HFFc6 (cell line): ENCODE measurements at regions not wholly inside any gene's neighbourhood (a gene's known extent, or its start where the extent isn't known, plus 50 kb on each side); places are given as distances from the start of the nearest gene placed in this dataset.

Experiments
- DNase-seq: peaks from one replicate; pipeline ENCODE4 v3.0.0-alpha.2; 2018
- H3K27ac Mint-ChIP-seq: 2 replicates; pipeline ENCODE4 v1.8.0; 2020; ENCODE audit warnings: mild to moderate bottlenecking, mixed read lengths
- H3K27me3 Mint-ChIP-seq: 2 replicates; pipeline ENCODE4 v1.8.0; 2021; ENCODE audit warnings: mild to moderate bottlenecking, moderate library complexity, mixed read lengths; ENCODE audit not compliant: insufficient read depth
- H3K36me3 Mint-ChIP-seq: 2 replicates; pipeline ENCODE4 v1.8.0; 2021; ENCODE audit warnings: low read depth, mixed read lengths
- H3K4me1 Mint-ChIP-seq: 2 replicates; pipeline ENCODE4 v1.8.0; 2020; ENCODE audit warnings: low read depth, mixed read lengths
- H3K4me3 Mint-ChIP-seq: 2 replicates; pipeline ENCODE4 v1.8.0; 2020; ENCODE audit warnings: mild to moderate bottlenecking, moderate library complexity, mixed read lengths
- H3K9me3 Mint-ChIP-seq: 2 replicates; pipeline ENCODE4 v1.8.0; 2020; ENCODE audit warnings: mild to moderate bottlenecking, mixed read lengths
- CTCF ChIP-seq: fragments of 200-600 bp; sonication (generic); IDR thresholded peaks from 2 replicates; pipeline ENCODE4 v1.5.0; 2021; ENCODE audit warnings: antibody characterized with exemption, mild to moderate bottlenecking

GRCh38 chrX:128458888-128459287 lies 406.7 kb upstream of the ACTRT1 start:
- no peak for TF ChIP-seq CTCF
- H3K4me1 Mint-ChIP-seq: no peaks in the 10 kb centered on the region
- H3K36me3 Mint-ChIP-seq: no peaks in the 10 kb centered on the region; the same call in 1 of the 2 replicates
- no peak overlapping the region for H3K27ac Mint-ChIP-seq
- H3K27me3 Mint-ChIP-seq: no peaks in the 10 kb centered on the region
- H3K9me3 Mint-ChIP-seq: peaks cover 15% of the 10 kb centered on the region
- no peak for DNase-seq
- no peak overlapping the region for H3K4me3 Mint-ChIP-seq

- no peak overlapping the region for H3K27ac Mint-ChIP-seq
- no peak for DNase-seq
- no peak overlapping the region for H3K4me3 Mint-ChIP-seq
- no peaks in the 10 kb centered on the region; the same call in 1 of the 2 replicates for H3K36me3 Mint-ChIP-seq
- H3K9me3 Mint-ChIP-seq: peaks cover 14% of the 10 kb centered on the region
- H3K27me3 Mint-ChIP-seq: no peaks in the 10 kb centered on the region
- TF ChIP-seq CTCF: no peak
- no peaks in the 10 kb centered on the region for H3K4me1 Mint-ChIP-seq
Observed at GRCh38 chrX:128457674-128458073, 405.5 kb upstream of the ACTRT1 start.

- Mint-ChIP-seq H3K27ac (no peak overlapping the region), H3K36me3 (no peaks in the 10 kb centered on the region), H3K4me1 (no peaks in the 10 kb centered on the region), H3K9me3 (peaks cover 13% of the 10 kb centered on the region), H3K4me3 (no peak overlapping the region), H3K27me3 (no peaks in the 10 kb centered on the region)
- no peak for TF ChIP-seq CTCF
- DNase-seq: no peak
Observed at GRCh38 chrX:128439159-128439558, 387.0 kb upstream of the ACTRT1 start.

DNA sequence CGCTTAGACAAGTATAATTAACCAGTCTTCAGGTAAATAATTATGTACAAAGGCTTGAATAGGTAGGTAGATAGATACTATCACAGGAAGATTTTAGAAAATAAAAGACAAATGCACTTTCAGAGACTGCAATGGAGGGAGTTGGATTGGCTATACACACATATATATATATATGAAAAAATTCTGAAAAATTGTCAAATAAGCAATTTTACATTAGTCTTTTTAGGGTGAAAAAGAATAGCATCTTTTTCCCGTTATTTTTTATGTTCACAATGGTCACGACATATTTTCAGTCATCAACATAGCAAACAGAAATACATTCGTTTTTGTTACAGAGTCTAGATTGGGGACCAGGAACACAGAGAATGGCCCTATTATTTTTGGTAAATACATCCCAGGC lies 385.9 kb upstream of the ACTRT1 start:
- Mint-ChIP-seq H3K4me1 (no peaks in the 10 kb centered on the region), H3K9me3 (peaks cover 13% of the 10 kb centered on the region), H3K36me3 (no peaks in the 10 kb centered on the region), H3K27me3 (no peaks in the 10 kb centered on the region), H3K4me3 (no peak overlapping the region), H3K27ac (no peak overlapping the region)
- no peak for TF ChIP-seq CTCF
- no peak for DNase-seq

DNA sequence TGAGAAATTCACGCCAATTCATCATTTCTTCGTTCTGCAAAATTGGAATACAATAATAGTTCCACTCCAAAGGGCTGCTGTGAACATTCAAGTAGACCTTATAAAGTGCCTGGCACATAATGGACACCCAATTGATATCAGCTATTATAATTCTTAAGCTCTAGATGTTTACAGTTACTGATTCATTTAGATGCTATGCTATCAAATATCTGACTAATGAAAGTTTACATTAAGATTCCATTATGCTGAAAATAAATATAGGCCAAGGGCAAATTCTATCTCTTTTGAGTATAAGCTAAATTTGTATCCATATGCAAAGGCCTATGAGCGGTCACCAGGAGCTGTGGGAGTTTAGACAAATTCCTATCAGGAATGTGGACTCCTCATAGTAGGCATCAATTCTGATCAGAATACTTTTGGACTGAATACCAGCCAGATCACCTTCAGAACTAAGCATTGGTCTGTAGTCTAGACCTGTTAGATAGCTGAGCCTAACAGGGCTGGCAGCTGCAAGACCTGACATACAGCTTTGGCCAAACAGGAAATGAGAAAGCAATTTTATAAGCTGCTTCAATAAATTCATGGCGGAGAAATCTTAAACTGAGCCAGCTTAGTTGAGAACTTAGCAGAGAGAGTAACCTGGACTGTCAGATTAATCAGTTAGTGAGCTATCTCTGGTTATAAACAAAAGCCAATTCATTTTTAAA lies 384.3 kb upstream of the ACTRT1 start:
- DNase-seq: no peak
- Mint-ChIP-seq H3K36me3 (no peaks in the 10 kb centered on the region), H3K27me3 (no peaks in the 10 kb centered on the region), H3K9me3 (peaks cover 13% of the 10 kb centered on the region), H3K27ac (no peak overlapping the region), H3K4me1 (no peaks in the 10 kb centered on the region), H3K4me3 (no peak overlapping the region)
- no peak for TF ChIP-seq CTCF
